DMS114 treated with DMSO at 0.1 percent for 48 hours (cell line): ENCODE measurements at regions not wholly inside any gene's neighbourhood (a gene's known extent, or its start where the extent isn't known, plus 50 kb on each side); places are given as distances from the start of the nearest gene placed in this dataset.
"Not testable (repeated sequence)": the region's sequence is repeated elsewhere in the genome, so short reads cannot be mapped to it uniquely, and the experiment has no call there.

Experiments used
- DNase-seq: peaks from one replicate; lab custom pipeline; 2025; ENCODE audit not compliant: unreplicated experiment; lab: John Stamatoyannopoulos, UW

DNA sequence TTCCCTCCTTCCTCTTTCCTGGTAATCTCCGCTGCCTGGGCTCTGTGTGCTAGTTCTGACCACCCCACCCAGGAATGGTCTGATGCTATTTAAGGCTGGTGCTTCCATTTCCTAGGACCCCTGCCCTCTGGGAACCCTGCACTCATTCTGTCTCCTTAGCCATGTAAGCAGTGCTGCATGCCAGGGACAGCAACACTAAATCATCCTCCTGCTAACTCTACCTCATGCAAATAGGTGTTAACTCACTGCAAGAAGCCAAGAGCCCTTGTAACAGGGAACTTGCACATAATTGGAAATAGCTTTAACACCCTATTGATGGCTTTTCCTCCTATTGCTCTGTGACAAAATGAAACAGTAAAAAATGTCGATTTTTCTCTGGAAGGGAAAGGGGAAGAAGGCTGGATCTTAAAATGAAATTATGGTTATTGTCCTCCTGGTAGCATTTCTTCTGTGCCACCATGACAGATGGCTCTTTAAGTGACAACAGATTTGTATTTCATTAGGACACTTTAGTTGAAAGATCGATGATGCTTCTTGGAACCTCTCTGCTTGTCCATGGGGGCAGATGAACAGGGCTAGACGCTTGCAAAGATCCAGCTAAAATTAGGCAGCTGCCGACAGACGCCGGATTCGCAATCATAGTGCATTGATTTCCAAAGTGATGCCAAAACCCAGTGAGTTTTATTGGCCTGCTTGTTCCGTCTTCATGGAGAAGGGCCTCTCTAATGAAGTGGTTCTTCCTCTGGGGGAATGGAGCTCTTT, 551.7 kb downstream of the MATN1 start:
- no peak for DNase-seq

DNA sequence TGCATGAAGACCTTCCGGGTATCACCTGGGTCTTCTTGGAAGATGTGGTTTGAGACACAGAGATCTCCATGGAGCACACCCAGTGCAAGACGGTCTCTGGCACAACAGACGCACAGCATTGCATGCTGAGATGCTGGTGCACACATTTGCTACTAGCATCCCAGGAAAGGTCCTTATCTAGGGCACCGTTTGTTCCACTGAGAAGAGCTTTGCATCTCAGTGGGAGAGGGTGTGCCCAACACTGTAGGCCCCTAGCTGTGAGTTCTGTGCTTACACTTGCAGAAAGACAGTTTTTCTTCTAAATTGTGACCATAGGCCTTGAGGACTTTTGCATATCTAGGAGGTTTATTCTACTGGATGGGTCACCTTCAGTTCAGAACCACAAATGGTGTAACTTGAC, 554.1 kb downstream of the MATN1 start:
- DNase-seq, result no peak

DNA sequence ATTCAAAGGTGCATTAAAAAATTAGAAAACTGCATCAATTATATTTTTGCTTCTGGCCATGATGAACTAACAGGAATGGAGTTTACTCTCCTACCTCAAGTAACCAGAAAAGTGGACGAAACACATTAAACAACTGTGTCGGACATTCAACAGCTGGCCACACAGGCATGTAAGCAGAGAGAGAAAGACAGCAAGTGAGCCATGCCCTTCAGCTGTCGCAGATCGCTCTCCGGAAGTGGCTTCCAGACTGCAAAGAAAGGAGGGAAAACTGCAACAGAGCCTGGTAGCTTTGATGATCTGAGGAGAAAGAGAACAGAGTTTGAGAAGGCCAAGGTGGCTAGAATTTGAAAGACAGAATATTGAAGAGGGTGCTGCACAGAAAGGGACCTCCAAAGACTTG, 557.2 kb downstream of the MATN1 start:
- no peak for DNase-seq

DNA sequence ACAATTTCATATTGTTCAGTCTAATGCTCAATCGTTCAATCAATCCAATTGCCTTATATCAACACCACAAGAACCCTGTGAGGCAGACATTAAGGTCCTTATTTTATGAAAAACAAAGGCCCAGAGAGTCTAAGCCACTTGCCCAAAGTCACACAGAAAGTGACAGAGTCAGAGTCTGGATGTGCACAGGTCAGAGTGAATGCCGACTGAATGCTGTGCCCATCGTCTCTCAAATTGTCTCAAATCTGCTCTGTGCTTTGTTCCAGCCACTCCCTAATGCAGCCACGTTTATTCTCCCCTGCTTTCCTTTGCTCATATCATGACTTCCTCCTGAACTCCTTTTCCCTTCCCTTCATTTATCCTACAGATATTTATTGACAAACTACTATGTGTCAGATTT, 558.3 kb downstream of the MATN1 start:
- no peak for DNase-seq

DNA sequence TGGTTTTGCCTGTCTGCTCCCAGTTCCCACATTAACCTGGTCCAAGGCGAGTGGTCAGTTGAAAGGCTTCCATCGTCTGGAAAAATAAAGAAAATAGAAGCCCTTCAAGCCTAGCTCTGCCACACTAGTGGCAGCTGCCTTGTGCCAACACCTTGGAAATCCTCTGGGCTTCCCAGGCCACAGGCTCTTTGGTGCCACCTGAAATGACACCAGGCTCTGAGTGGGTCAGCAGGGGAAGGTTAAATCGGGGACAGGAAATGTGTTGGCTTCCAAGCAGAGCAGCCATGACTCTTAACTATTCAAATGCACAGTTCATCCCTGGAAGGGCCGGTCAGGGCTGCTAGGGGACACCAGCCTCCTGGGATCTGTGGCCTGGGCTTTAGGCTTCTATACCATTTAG, 558.7 kb downstream of the MATN1 start:
- no peak for DNase-seq

DNA sequence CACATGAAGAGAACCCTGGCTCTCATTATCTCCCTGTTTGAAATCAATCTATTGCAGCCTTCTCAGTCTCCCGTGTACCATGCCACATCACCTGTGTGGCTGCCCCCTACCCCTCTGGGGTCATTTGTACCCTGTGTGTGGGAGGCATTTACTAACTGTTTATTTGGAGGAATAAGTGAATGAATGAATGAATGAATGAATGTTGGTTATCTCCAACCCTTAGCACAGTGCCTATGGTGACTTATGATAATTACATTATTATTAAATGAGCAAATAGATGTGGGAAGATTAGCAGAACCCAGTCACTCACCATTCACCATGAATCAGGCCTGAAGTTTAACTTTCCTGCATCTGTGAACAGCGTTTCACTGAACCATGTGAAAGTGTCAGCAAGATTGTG, 560.8 kb downstream of the MATN1 start:
- no peak for DNase-seq

DNA sequence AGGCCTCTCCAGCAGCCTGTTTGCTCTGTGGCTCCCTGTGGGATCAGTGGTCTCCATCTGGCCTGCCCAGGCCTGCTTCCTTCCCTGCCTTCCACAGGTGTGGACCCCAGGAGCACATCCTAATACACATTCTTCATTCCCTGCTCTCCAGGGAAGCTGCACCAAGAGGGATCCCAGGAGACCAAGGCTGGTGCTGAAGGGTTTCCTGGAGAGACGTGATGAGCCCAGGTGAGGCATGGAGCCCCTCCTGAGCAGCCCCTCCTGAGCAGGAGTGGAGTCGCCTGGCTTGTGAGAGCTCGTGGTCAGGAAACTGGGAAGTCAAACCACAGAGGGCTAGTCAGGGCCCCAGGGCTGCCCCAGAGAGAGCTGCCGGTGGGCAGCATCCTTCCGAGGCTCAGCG, 561.4 kb downstream of the MATN1 start:
- no peak for DNase-seq

DNA sequence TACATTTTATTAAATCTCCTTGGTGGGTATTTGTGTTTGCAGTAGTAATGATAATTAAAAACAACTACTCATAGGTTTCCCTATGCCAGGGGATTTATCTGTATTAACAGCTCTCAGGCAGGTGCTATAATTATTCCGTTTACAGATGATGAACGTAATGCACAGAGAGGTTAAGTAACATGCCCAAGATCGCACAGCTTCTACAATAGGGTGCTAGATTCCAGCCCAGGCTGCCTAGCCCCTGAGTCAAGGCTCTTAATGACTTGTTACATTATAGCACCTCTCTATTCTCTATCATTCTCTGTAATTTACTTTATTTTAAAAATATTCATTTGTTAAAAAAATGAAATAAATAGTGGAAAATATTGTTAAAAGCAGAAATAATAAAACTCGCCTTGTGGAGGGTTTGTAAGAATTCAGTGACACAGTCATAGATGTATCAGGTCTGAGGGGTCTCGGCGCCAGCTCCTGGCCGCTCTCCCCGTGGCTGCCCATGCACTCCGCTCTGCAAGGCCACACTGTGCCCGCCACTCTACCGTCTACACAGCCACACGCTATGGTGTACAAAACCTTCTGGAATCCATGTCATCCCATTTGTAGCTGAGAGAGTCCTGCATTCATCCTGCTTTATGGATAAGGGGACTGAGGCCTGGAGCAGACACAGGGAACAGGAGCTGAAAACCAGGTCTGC, 562.2 kb downstream of the MATN1 start:
- DNase-seq, result no peak

DNA sequence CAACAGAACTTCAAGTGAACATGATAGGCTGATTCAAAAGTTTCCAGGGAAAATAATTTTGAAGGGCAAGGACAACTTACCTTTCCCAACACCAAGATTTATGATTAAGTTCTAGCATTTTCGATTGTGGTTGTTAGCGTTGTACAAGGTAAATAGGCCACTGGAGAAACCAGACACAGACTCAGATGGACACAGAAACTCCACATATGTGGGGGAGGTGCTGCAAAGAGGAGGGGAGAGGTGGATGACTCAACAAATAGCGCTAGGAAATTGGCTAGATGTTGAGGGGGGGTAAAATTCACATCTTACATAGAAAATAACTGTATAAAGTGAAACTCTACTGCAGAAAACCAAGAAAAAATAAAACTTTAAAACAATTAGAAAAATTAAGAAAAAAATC, 564.4 kb downstream of the MATN1 start:
- no peak for DNase-seq

DNA sequence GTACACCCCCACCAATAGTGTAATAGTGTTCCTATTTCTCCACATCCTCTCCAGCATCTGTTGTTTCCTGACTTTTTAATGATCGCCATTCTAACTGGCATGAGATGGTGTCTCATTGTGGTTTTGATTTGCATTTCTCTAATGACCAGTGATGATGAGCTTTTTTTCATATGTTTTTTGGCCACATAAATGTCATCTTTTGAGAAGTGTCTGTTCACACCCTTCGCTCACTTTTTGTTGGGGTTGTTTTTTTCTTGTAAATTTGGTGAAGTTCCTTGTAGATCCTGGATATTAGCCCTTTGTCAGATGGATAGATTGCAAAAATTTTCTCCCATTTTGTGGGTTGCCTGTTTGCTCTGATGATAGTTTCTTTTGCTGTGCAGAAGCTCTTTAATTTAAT, 567.7 kb downstream of the MATN1 start:
- not testable (repeated sequence) for DNase-seq

DNA sequence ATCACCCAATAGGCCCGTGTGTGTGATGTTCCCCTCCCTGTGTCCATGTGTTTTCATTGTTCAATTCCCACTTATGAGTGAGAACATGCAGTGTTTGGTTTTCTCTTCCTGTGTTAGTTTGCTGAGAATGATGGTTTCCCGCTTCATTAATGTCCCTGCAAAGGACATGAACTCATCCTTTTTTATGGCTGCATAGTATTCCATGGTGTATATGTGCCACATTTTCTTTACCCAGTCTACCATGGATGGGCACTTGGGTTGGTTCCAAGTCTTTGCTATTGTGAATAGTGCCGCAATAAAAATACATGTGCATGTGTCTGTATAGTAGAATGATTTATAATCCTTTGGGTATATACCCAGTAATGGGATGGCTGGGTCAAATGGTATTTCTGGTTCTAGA, 568.1 kb downstream of the MATN1 start:
- DNase-seq, result not testable (repeated sequence)

DNA sequence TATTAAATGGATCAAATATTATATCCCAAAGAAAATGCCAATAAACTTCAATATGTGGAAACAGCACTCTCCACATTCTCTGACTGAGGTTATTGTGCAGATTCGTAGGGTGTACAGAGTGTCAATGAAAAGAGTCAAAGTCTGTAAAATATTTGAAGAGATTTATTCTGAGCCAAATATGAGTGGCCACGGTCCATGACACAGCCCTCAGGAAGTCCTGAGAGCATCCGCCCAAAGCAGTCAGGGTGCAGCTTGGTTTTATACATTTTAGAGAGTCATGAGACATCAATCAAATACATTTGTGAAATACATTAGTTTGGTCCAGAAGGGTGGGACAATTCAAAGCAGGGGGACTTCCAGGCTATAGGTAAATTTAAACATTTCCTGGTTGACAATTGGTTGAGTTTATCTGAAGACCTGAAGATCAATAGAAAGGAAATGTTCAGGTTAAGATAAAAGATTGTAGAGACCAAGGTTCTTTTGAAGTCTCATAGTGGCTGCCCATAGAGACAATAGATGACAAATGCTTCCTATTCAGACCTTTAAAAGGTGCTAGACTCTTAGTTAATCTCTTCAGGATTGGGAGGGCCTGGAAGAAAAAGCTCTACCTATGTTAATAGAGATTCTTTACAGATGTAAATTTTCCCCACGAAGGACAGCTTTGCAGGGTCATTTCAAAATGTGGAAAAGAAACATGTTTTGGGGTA, 569.5 kb downstream of the MATN1 start:
- no peak for DNase-seq

DNA sequence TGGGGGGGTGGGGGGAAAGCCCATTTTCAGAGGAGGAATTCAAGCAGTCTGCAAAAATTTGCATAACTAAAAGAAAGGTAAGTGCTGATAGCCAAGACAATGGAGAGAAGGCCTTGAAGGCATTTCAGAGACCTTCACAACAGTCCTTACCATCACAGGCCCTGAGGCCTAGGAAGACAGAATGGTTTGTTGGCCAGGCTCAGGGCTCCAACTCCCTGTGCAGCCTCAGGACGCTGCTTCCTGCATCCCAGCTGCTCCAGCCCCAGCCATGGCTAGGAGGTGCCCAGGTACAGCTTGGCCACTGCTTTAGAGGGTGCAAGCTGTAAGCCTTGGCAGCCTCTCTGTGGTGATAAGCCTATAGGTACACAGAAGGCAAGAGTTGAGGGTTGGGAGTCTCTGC, 571.6 kb downstream of the MATN1 start:
- DNase-seq, result no peak

DNA sequence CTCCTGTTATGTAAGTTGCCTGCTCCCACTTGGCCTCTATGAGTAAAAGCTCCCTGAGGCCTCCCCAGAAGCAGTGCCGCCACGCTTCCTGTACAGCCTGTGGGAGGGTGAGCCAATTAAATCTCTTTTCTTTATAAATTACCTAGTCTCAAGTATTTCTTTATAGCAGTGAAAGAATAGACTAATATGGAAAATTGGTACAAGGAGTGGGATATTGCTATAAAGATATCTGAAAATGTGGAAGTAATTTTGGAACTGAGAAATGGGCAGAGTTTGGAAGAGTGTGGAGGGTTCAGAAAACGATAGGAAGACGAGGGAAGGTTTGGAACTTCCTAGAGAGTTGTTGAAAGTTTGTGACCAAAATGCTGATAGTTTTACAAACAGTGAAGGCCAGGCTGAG, 572.3 kb downstream of the MATN1 start:
- DNase-seq, result no peak

DNA sequence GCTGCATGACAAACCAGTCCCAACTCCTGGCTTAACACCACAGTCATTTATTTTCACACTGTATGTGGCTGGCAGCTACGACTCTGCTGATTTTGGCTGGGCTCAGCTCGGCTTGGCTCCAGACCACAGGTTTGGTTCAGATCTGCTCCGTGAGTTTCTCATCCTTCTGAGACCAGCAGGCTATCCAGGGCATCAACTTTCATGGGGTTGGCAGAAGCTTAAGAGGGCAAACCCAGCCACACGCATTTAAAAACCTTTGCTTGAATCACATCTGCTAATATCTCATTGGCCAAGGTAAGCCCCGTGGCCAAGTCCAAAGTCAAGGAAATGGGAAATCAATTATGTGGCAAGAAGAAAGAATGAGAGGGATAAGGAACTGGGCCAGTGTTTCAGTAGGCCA, 574.2 kb downstream of the MATN1 start:
- no peak for DNase-seq

DNA sequence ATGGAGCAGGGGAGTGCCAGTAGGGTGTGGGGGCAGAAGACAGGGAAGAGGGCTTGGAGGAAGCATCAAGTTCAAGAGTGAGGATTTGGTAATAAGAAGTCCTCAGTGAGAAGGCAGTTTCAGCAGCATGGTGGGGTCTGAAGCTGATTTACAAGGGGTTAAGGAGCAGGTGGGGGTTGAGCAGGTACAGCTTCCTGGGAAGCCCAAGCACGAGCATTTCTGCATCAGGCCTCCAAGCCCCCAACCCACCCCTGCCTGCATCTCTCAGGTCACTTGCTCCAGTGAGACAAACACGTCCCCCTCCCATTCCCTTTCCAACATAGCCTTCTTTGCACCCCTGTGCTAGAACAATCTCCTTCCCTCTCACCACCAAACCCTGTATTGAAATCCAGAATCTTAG, 574.7 kb downstream of the MATN1 start:
- DNase-seq, result no peak

DNA sequence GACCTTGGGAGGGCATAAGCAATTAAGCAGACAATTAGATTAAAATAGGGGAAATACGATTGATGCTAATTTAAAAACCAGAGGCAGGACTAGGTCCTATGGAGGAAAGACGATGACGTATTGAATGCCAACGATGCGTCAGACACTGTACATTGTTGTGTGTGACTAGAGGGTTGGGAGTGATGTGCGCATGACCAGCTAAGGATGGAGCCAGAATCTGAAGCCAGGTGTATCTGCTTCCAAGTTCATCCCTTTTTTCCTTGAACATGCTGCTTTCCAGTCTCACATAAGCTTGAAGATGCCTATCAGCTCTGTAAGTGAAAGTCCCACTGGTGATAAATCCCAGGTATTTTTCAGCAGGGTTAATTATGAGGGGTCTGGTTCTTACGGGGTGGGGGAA, 576.2 kb downstream of the MATN1 start:
- DNase-seq, result no peak

DNA sequence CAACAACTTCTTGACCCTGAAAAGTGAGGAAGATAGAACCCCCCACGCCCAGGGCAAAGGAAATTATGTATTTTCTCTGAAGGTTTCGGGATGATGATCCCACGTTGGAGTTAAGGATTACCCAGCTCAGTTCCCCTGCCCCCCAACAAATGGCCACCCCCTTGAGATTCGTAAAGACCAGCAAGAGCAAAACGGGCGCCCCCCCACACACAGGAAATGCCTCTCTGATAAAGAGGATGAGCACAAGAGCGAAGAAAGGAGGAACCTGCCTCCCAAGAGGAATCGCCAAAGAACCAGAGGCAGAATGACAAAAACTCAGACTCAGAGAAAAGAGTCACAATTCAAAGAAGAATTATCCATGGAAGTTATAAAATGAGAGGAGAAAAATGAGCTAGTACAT, 576.9 kb downstream of the MATN1 start:
- DNase-seq, result no peak

DNA sequence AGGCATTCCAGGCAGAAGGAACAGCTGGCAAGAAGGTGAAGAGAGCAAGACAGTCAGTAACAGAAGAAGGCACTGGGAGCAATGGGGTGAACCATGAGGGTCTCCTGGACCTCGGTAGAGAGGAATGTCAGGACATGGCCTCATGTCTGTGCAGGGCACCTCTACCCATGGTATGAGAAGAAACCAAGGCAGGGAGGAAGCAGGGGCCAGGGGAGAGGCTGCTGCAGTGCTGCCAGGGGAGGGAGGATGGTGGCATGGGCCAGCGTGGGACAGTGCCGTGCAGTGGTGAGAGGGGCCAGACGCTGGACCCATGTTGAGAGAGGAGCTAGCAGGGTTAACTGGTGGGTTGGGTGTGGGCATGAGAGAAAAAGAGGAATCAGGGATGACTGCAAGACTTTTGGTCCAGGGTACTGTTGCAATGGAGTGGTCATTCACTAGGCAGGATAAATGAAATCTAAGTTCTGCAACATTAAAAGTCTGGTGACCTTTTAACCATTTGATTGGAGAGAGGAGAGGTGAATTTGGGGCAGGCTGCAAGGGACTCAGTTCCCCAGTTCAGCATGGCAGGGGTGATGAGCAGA, 577.6 kb downstream of the MATN1 start:
- DNase-seq, result no peak

DNA sequence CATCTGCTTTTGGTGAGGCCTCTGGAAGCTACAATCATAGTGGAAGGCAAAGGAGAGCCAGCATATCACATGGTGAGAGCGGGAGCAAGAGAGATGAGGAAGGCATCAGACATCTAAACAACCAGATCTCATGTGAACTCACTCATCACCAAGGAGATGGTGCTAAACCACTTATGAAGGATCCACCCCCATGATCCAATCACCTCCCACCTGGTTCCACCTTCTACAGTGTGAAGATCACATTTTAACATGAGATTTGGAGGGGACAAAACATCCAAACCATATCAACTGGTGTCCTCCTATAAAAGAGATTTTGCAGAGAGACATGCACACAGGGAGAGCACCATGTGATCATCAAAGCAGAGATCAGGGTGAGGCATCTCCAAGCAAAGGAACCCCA, 578.6 kb downstream of the MATN1 start:
- DNase-seq, result no peak

DNA sequence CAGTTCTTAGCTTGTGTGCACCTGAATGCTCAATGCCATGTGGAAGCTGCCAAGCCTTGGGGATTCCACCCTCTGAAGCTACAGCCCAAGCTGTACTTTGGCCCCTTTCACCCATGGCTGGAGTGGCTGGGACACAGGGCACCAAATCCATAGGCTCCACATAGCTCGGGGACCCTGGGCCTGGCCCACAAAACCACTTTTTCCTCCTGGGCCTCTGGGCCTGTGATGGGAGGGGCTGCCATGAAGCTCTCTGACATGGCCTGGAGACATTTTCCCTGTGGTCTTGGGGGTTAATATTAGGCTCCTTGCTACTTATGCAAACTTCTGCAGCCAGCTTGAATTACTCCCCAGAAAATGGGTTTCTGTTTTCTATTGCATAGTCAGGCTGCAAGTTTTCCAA, 579.9 kb downstream of the MATN1 start:
- no peak for DNase-seq

DNA sequence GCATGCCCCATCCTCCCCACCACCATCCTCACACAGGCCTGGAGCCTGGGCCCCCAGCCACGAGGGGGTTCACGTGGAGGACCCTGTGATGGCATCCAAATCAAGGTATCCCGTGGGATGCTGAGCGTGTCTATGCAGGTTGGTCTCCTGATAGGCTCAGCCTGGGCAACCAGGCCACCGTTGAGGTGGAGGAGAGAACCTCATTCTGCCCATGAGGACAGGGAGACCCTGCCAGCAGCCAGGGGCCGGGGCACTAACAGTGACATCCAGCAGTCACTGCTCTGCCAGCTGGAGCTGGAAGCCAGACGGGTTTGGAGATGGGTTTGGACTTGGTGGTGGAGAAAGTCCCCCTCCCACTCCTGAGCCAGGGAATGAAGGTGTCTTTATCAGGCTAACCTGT, 582.8 kb downstream of the MATN1 start:
- no peak for DNase-seq
